Hepatocyte (in vitro differentiated cells): ENCODE measurements at regions not wholly inside any gene's neighbourhood (a gene's known extent, or its start where the extent isn't known, plus 50 kb on each side); places are given as distances from the start of the nearest gene placed in this dataset.

ENCODE experiments used
- EZH2 ChIP-seq: fragments of 200-600 bp; sonication (generic); IDR thresholded peaks from 2 replicates; pipeline ENCODE4 v1.6.1; 2016; ENCODE audit warnings: antibody characterized with exemption, mild to moderate bottlenecking, borderline replicate concordance
- EZH2phosphoT487 ChIP-seq: fragments of 200-600 bp; sonication (generic); IDR thresholded peaks from one replicate; pipeline ENCODE4 v1.6.1; 2018; ENCODE audit warnings: antibody characterized with exemption, mild to moderate bottlenecking, low read depth, moderate library complexity; ENCODE audit not compliant: unreplicated experiment, severe bottlenecking
- TF ChIP-seq, protein P1 (sequence below): fragments of 200-600 bp; sonication (generic); IDR thresholded peaks from 2 replicates; pipeline ENCODE4 v1.5.1; 2016; ENCODE audit warnings: antibody characterized with exemption, mild to moderate bottlenecking; ENCODE audit not compliant: poor library complexity

DNA sequence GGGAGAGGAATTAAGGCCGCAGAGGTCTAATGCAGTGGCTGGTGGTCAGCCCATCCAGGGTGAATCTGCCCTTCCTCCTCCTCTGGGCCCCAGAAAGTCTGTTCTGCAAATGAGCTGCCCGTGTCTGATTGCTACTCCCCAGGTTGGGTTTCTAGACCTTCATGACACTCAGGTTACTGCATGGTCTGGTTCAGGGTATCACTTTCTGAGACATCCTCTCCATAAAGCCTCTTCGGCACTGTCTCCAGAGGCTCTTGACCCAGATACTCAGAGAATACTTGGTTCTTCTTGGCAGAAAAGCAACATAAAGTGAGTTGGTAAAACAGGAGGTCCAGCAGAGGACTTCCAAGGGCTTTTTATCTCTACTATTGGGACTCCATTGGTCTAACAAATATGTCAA, 62.5 kb upstream of the GDNF start:
- TF ChIP-seq, protein P1, sequence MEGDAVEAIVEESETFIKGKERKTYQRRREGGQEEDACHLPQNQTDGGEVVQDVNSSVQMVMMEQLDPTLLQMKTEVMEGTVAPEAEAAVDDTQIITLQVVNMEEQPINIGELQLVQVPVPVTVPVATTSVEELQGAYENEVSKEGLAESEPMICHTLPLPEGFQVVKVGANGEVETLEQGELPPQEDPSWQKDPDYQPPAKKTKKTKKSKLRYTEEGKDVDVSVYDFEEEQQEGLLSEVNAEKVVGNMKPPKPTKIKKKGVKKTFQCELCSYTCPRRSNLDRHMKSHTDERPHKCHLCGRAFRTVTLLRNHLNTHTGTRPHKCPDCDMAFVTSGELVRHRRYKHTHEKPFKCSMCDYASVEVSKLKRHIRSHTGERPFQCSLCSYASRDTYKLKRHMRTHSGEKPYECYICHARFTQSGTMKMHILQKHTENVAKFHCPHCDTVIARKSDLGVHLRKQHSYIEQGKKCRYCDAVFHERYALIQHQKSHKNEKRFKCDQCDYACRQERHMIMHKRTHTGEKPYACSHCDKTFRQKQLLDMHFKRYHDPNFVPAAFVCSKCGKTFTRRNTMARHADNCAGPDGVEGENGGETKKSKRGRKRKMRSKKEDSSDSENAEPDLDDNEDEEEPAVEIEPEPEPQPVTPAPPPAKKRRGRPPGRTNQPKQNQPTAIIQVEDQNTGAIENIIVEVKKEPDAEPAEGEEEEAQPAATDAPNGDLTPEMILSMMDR, result no peak
- no peak for TF ChIP-seq EZH2
- no peak for TF ChIP-seq EZH2phosphoT487
